Peyer's patch (tissue), 4 donors: ENCODE measurements at regions not wholly inside any gene's neighbourhood (a gene's known extent, or its start where the extent isn't known, plus 50 kb on each side); places are given as distances from the start of the nearest gene placed in this dataset.

Source experiments
- DNase-seq, 3 donors: peaks; one replicate each; pipeline ENCODE4 v3.0.0-alpha.2; 2017 to 2019
- H3K27ac ChIP-seq, 4 donors: fragments of 200-600 bp; sonication (generic); one replicate each; pipeline ENCODE4 v1.5.1; 2016 to 2019
- H3K27me3 ChIP-seq, 2 donors: fragments of 200-600 bp; sonication (generic); one replicate each; pipeline ENCODE4 v1.5.1; 2019
- H3K36me3 ChIP-seq, 3 donors: fragments of 200-600 bp; sonication (generic); one replicate each; pipeline ENCODE4 v1.5.1; 2016 to 2019
- H3K4me1 ChIP-seq, 4 donors: fragments of 200-600 bp; sonication (generic); one replicate each; pipeline ENCODE4 v1.5.1; 2016 to 2019
- H3K4me3 ChIP-seq, 4 donors: fragments of 200-600 bp; sonication (generic); 1 replicate in 3 of 4; 2 replicates in 1 of 4; pipeline ENCODE4 v1.5.1; 2016 to 2019; ENCODE audit warnings: mild to moderate bottlenecking in 1 of 4
- H3K9me3 ChIP-seq, 4 donors: fragments of 200-600 bp; sonication (generic); one replicate each; pipeline ENCODE4 v1.5.1; 2016 to 2019; ENCODE audit warnings: mild to moderate bottlenecking in 1 of 4
- CTCF ChIP-seq, 6 experiments: fragments of 450-650 bp in 4 of 6; fragments of 200-600 bp in 2 of 6; sonication (generic) in 1 of 6; IDR thresholded peaks; one replicate each; pipeline ENCODE4 v1.5.1; 2017 to 2019; ENCODE audit warnings: antibody characterized with exemption in 6 of 6, mild to moderate bottlenecking in 3 of 6, moderate library complexity in 1 of 6
- POLR2A ChIP-seq, 2 donors: fragments of 450-650 bp; IDR thresholded peaks; one replicate each; pipeline ENCODE4 v1.5.1; 2017; ENCODE audit warnings: antibody characterized with exemption in 2 of 2, mild to moderate bottlenecking in 2 of 2, moderate library complexity in 2 of 2

DNA sequence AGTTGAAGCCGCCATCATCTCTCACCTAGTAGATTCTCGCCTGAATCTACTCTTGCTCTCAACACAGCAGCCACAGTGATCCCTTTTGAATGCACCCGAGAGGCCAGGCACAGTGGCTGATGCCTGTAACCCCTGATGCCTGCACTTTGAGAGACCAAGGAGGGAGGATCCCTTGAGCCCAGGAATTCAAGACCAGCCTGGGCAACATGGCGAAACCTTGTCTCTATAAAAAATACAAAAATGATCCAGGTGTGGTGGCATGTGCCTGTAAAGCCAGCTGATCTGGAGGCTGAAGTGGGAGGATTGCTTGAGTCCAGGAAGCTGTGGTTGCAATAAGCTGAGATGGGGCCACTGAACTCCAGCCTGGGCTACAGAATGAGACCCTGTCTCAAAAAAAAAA lies 60.3 kb upstream of the EML4 start:
- Histone ChIP-seq H3K4me1 (peaks cover 4 to 28% (median 12%) of the 10 kb centered on the region in 4 donors), H3K27ac (peak overlapping the region in 1 of 4 donors; percentile 92), H3K36me3 (no peaks in the 10 kb centered on the region), H3K4me3 (no peak overlapping the region), H3K27me3 (no peaks in the 10 kb centered on the region), H3K9me3 (no peaks in the 10 kb centered on the region)
- no peak for DNase-seq
- TF ChIP-seq CTCF (IDR thresholded peaks at IDR 0.05), result no peak
- TF ChIP-seq POLR2A (IDR thresholded peaks at IDR 0.05), result no peak

DNA sequence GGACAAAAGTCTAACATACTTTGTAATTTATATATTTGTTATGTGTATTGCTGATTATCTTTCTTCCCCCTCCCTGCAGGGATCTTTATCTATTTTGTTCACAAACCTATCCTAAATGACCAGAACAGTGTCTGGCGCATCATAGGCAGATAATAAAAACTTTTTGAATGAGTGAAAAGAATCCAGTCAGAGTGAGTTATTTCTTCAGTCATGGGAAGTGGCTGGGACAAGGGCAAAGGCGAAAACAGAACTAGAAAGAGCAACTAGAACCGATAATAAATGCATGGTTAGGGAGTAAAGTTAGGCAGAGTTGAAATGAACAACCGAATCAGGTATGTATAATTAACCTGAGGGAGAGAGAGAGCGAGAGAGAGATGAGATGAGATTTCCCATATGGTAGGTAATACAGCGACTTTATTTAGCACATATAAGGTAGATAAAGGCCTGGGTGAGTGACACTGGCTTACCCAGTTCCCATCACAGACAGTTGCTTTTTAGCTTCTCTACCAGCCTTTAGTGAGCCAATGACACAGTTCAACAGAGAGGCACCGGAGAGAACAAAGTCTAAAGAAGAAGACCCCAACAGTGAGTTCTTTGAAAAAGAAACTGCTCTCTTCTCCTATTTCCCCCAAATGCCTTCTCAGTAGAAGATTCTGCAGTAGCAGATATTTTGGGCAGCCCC lies 59.1 kb upstream of the EML4 start:
- Histone ChIP-seq H3K4me3 (no peak overlapping the region), H3K27me3 (no peaks in the 10 kb centered on the region), H3K4me1 (peaks cover 1 to 17% (median 9%) of the 10 kb centered on the region in 4 donors), H3K27ac (no peak overlapping the region), H3K36me3 (no peaks in the 10 kb centered on the region), H3K9me3 (no peaks in the 10 kb centered on the region)
- DNase-seq, result no peak
- TF ChIP-seq POLR2A (IDR thresholded peaks at IDR 0.05), result no peak

GRCh38 chr2:42110641-42111322 lies 58.4 kb upstream of the EML4 start:
- Histone ChIP-seq H3K9me3 (no peaks in the 10 kb centered on the region), H3K36me3 (no peaks in the 10 kb centered on the region), H3K27ac (peak overlapping the region in 1 of 4 donors; percentile 46), H3K4me3 (no peak overlapping the region), H3K4me1 (peaks cover 0 to 12% (median 6%) of the 10 kb centered on the region in 4 donors), H3K27me3 (no peaks in the 10 kb centered on the region)
- no peak for TF ChIP-seq CTCF (IDR thresholded peaks at IDR 0.05)
- no peak for TF ChIP-seq POLR2A (IDR thresholded peaks at IDR 0.05)
- DNase-seq, result no peak

GRCh38 chr2:42112418-42112817 lies 56.7 kb upstream of the EML4 start:
- H3K36me3 ChIP-seq, result no peaks in the 10 kb centered on the region
- H3K9me3 ChIP-seq, result no peaks in the 10 kb centered on the region
- no peak for DNase-seq
- no peak overlapping the region for H3K4me3 ChIP-seq
- TF ChIP-seq POLR2A (IDR thresholded peaks at IDR 0.05) (no peak), CTCF (IDR thresholded peaks at IDR 0.05) (no peak)
- no peaks in the 10 kb centered on the region for H3K27me3 ChIP-seq
- no peak overlapping the region for H3K27ac ChIP-seq
- peaks cover 0 to 5% (median 3%) of the 10 kb centered on the region in 4 donors for H3K4me1 ChIP-seq

- H3K4me1 ChIP-seq, result peaks cover 0 to 14% (median 5%) of the 10 kb centered on the region in 4 donors
- H3K9me3 ChIP-seq, result no peaks in the 10 kb centered on the region
- H3K4me3 ChIP-seq, result no peak overlapping the region
- TF ChIP-seq CTCF (IDR thresholded peaks at IDR 0.05) (no peak), POLR2A (IDR thresholded peaks at IDR 0.05) (no peak)
- H3K36me3 ChIP-seq, result no peaks in the 10 kb centered on the region
- no peak overlapping the region for H3K27ac ChIP-seq
- no peaks in the 10 kb centered on the region for H3K27me3 ChIP-seq
- DNase-seq, result no peak
Observed at GRCh38 chr2:42113452-42113851, 55.7 kb upstream of the EML4 start.

DNA sequence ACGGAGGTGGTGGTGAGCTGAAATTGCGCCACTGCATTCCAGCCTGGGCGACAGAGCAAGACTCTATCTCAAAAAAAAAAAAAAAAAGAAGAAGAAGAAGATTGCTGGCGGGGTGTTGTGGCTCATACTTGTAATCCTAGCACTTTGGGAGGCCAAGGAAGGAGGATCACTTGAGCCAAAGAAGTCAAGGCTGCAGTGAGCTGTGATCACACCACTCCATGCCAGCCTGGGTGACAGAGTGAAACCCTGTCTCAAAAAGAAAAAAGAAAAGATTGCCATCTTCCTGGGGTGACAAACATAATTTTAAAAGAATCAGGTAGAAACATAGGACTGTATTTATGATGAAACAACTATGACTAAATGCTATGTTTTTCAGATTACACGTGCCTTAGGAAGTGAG lies 55.1 kb upstream of the EML4 start:
- Histone ChIP-seq H3K9me3 (no peaks in the 10 kb centered on the region), H3K36me3 (no peaks in the 10 kb centered on the region), H3K27ac (no peak overlapping the region), H3K4me1 (peaks cover 0 to 18% (median 6%) of the 10 kb centered on the region in 4 donors), H3K27me3 (no peaks in the 10 kb centered on the region), H3K4me3 (no peak overlapping the region)
- DNase-seq, result no peak
- TF ChIP-seq CTCF (IDR thresholded peaks at IDR 0.05) (no peak), POLR2A (IDR thresholded peaks at IDR 0.05) (no peak)
